Gastroesophageal sphincter (tissue), 4 donors: ENCODE measurements at regions not wholly inside any gene's neighbourhood (a gene's known extent, or its start where the extent isn't known, plus 50 kb on each side); places are given as distances from the start of the nearest gene placed in this dataset.

Source experiments
- ATAC-seq: fragments of 150-250 bp; one replicate; pipeline ENCODE4 v1.9.1; 2016; ENCODE audit warnings: mild to moderate bottlenecking, moderate library complexity
- H3K27ac ChIP-seq, 4 donors: fragments of 200-600 bp; sonication (generic) in 3 of 4; 1 replicate in 3 of 4; 2 replicates in 1 of 4; pipeline ENCODE4 v1.5.1; 2016 to 2019
- H3K27me3 ChIP-seq: fragments of 200-600 bp; sonication (generic); one replicate; pipeline ENCODE4 v1.5.1; 2019
- H3K36me3 ChIP-seq, 2 donors: fragments of 200-600 bp; sonication (generic); one replicate each; pipeline ENCODE4 v1.5.1; 2019; ENCODE audit warnings: control low read depth in 1 of 2
- H3K4me1 ChIP-seq, 3 donors: fragments of 200-600 bp; sonication (generic); 1 replicate in 2 of 3; 2 replicates in 1 of 3; pipeline ENCODE4 v1.5.1; 2016 to 2019; ENCODE audit warnings: control low read depth in 2 of 3
- H3K4me3 ChIP-seq, 2 donors: fragments of 200-600 bp; sonication (generic); one replicate each; pipeline ENCODE4 v1.5.1; 2019; ENCODE audit warnings: mild to moderate bottlenecking in 1 of 2, moderate library complexity in 1 of 2
- H3K9me3 ChIP-seq, 3 donors: fragments of 200-600 bp; sonication (generic); one replicate each; pipeline ENCODE4 v1.5.1; 2017 to 2019; ENCODE audit warnings: control low read depth in 2 of 3
- EP300 ChIP-seq: sonication (generic); formaldehyde crosslinking; IDR thresholded peaks from one replicate; pipeline ENCODE4 v1.6.1; 2017; ENCODE audit warnings: antibody characterized with exemption, mild to moderate bottlenecking
- POLR2A ChIP-seq, 2 donors: fragments of 450-650 bp; IDR thresholded peaks; one replicate each; pipeline ENCODE4 v1.6.1; 2017; ENCODE audit warnings: antibody characterized with exemption in 2 of 2, mild to moderate bottlenecking in 2 of 2, moderate library complexity in 1 of 2
- POLR2AphosphoS5 ChIP-seq: sonication (generic); formaldehyde crosslinking; IDR thresholded peaks from one replicate; pipeline ENCODE4 v1.6.1; 2017; ENCODE audit warnings: antibody characterized with exemption
- WGBS, 2 donors: methylation state at CpG; one replicate each; pipeline ENCODE4 v1.1.5; 2018; ENCODE audit warnings: low coverage in 1 of 2; 5-methylcytosine and 5-hydroxymethylcytosine counted together
- TF ChIP-seq, protein P1 (sequence below), 4 experiments: fragments of 200-600 bp in 2 of 4; fragments of 450-650 bp in 2 of 4; sonication (generic) in 1 of 4; IDR thresholded peaks; one replicate each; pipeline ENCODE4 v1.5.1; 2017 to 2019; ENCODE audit warnings: antibody characterized with exemption in 4 of 4, mild to moderate bottlenecking in 2 of 4, moderate library complexity in 2 of 4

- TF ChIP-seq POLR2AphosphoS5 (peak; percentile 58), POLR2A (IDR thresholded peaks at IDR 0.05) (no peak)
- Histone ChIP-seq H3K27me3 (peaks cover 8% of the 10 kb centered on the region), H3K4me1 (peaks cover 0 to 12% (median 7%) of the 10 kb centered on the region in 3 donors), H3K27ac (peak overlapping the region in 2 of 4 donors; percentile 17 to 52), H3K4me3 (no peak overlapping the region), H3K9me3 (peaks cover 0 to 6% (median 0%) of the 10 kb centered on the region in 3 donors), H3K36me3 (no peaks in the 10 kb centered on the region)
- 78% methylated on average over 8 to 13 of the region's 16 CpGs for WGBS, 2 donors
- ATAC-seq = peak; percentile 41
These were observed 71.2 kb downstream of the TNFAIP2 start for GRCh38 chr14:103194256-103195045.

- WGBS, 2 donors = 92% methylated on average over 8 to 14 of the region's 22 CpGs
- peaks cover 0 to 11% (median 7%) of the 10 kb centered on the region in 3 donors for H3K4me1 ChIP-seq
- no peak overlapping the region for H3K27ac ChIP-seq
- H3K4me3 ChIP-seq = no peak overlapping the region
- TF ChIP-seq POLR2AphosphoS5 (no peak), EP300 (no peak), POLR2A (IDR thresholded peaks at IDR 0.05) (no peak)
- TF ChIP-seq, protein P1, sequence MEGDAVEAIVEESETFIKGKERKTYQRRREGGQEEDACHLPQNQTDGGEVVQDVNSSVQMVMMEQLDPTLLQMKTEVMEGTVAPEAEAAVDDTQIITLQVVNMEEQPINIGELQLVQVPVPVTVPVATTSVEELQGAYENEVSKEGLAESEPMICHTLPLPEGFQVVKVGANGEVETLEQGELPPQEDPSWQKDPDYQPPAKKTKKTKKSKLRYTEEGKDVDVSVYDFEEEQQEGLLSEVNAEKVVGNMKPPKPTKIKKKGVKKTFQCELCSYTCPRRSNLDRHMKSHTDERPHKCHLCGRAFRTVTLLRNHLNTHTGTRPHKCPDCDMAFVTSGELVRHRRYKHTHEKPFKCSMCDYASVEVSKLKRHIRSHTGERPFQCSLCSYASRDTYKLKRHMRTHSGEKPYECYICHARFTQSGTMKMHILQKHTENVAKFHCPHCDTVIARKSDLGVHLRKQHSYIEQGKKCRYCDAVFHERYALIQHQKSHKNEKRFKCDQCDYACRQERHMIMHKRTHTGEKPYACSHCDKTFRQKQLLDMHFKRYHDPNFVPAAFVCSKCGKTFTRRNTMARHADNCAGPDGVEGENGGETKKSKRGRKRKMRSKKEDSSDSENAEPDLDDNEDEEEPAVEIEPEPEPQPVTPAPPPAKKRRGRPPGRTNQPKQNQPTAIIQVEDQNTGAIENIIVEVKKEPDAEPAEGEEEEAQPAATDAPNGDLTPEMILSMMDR (IDR thresholded peaks at IDR 0.05) = no peak
- ATAC-seq = no peak
- no peaks in the 10 kb centered on the region for H3K27me3 ChIP-seq
- peaks cover 0 to 6% (median 0%) of the 10 kb centered on the region in 3 donors for H3K9me3 ChIP-seq
- no peaks in the 10 kb centered on the region for H3K36me3 ChIP-seq
These were observed 72.8 kb downstream of the TNFAIP2 start for GRCh38 chr14:103195828-103196615.

GRCh38 chr14:103196716-103197115, 73.5 kb downstream of the TNFAIP2 start:
- Histone ChIP-seq H3K27ac (peak overlapping the region in 1 of 4 donors; percentile 69), H3K4me1 (peaks cover 0 to 11% (median 7%) of the 10 kb centered on the region in 3 donors), H3K27me3 (peaks cover 2% of the 10 kb centered on the region), H3K4me3 (no peak overlapping the region), H3K36me3 (no peaks in the 10 kb centered on the region), H3K9me3 (peaks cover 0 to 6% (median 0%) of the 10 kb centered on the region in 3 donors)
- 93 to 98% methylated on average over 3 to 10 of the region's 11 CpGs for WGBS, 2 donors
- no peak for TF ChIP-seq POLR2A (IDR thresholded peaks at IDR 0.05)
- TF ChIP-seq, protein P1 (IDR thresholded peaks at IDR 0.05) = no peak
- TF ChIP-seq EP300 = no peak
- no peak for TF ChIP-seq POLR2AphosphoS5
- no peak for ATAC-seq

- no peaks in the 10 kb centered on the region for H3K36me3 ChIP-seq
- peaks cover 11% of the 10 kb centered on the region for H3K27me3 ChIP-seq
- H3K9me3 ChIP-seq = peaks cover 0 to 6% (median 0%) of the 10 kb centered on the region in 3 donors
- ATAC-seq = peak; percentile 89
- H3K4me3 ChIP-seq = no peak overlapping the region
- WGBS, 2 donors = 35 to 47% methylated on average over 10 to 13 of the region's 14 CpGs
- TF ChIP-seq POLR2AphosphoS5 (peak; percentile 86), POLR2A (IDR thresholded peaks at IDR 0.05) (no peak), EP300 (no peak)
- TF ChIP-seq, protein P1 (IDR thresholded peaks at IDR 0.05) = no peak
- peak overlapping the region in 3 of 4 donors; percentile 51 to 69 (median 67) for H3K27ac ChIP-seq
- peaks cover 0 to 7% (median 7%) of the 10 kb centered on the region in 3 donors for H3K4me1 ChIP-seq
These were observed 75.2 kb downstream of the TNFAIP2 start for GRCh38 chr14:103198131-103199105.
